WTC11 (cell line): ENCODE measurements at regions not wholly inside any gene's neighbourhood (a gene's known extent, or its start where the extent isn't known, plus 50 kb on each side); places are given as distances from the start of the nearest gene placed in this dataset.

Experiments used
- ATAC-seq: fragments of 200-7000 bp; cut with Tn5 transposase; 2 replicates; pipeline ENCODE4 v1.10.0; 2021; ENCODE audit warnings: mild to moderate bottlenecking, moderate library complexity
- CTCF ChIA-PET: fragments of 300-600 bp; sonication (Branson Sonifier 250); formaldehyde crosslinking; loops from one replicate; lab custom pipeline; 2021; ENCODE audit warnings: antibody characterized with exemption; lab: Charles Lee
- POLR2A ChIA-PET: fragments of 350-600 bp; sonication (Branson Sonifier 250); formaldehyde crosslinking; loops from one replicate; lab custom pipeline; 2021; ENCODE audit warnings: antibody characterized with exemption; lab: Charles Lee
- DNase-seq: peaks from one replicate; pipeline ENCODE4 v3.0.0; 2021; ENCODE audit warnings: low spot score
- H3K27ac Mint-ChIP-seq: 2 replicates; pipeline ENCODE4 v1.8.0; 2021; ENCODE audit warnings: mixed read lengths
- H3K27me3 Mint-ChIP-seq: 2 replicates; pipeline ENCODE4 v1.8.0; 2021; ENCODE audit warnings: low read depth, mild to moderate bottlenecking, moderate library complexity, mixed read lengths
- H3K36me3 Mint-ChIP-seq: 2 replicates; pipeline ENCODE4 v1.8.0; 2021; ENCODE audit warnings: mixed read lengths
- H3K4me1 Mint-ChIP-seq: 2 replicates; pipeline ENCODE4 v1.8.0; 2022; ENCODE audit warnings: mixed read lengths
- H3K4me3 Mint-ChIP-seq: 2 replicates; pipeline ENCODE4 v1.8.0; 2021; ENCODE audit warnings: mild to moderate bottlenecking, moderate library complexity, mixed read lengths
- H3K9me3 Mint-ChIP-seq: 2 replicates; pipeline ENCODE4 v1.8.0; 2021; ENCODE audit warnings: mixed read lengths
- ATF1 ChIP-seq: sonication (generic); formaldehyde crosslinking; IDR thresholded peaks from 2 replicates; pipeline ENCODE4 v1.8.1; 2023; ENCODE audit warnings: mild to moderate bottlenecking, moderate library complexity, missing genetic modification reagents
- CBFB ChIP-seq: sonication (generic); formaldehyde crosslinking; IDR thresholded peaks from 2 replicates; pipeline ENCODE4 v1.8.1; 2022; ENCODE audit warnings: mild to moderate bottlenecking, low read depth, missing genetic modification reagents
- ELF4 ChIP-seq: sonication (generic); formaldehyde crosslinking; IDR thresholded peaks from 2 replicates; pipeline ENCODE4 v1.8.1; 2022; ENCODE audit warnings: low read depth, mild to moderate bottlenecking, moderate library complexity, missing genetic modification reagents
- EMX1 ChIP-seq: fragments of 250-450 bp; sonication (Bioruptor Pico); IDR thresholded peaks from 2 replicates; pipeline ENCODE4 v1.8.0; 2021; ENCODE audit warnings: mild to moderate bottlenecking
- JAZF1 ChIP-seq: fragments of 250-450 bp; sonication (Bioruptor Pico); IDR thresholded peaks from 2 replicates; pipeline ENCODE4 v1.9.0; 2021; ENCODE audit warnings: moderate library complexity, mild to moderate bottlenecking, inconsistent platforms
- JUN ChIP-seq: sonication (generic); formaldehyde crosslinking; IDR thresholded peaks from 2 replicates; pipeline ENCODE4 v1.8.0; 2023; ENCODE audit warnings: mild to moderate bottlenecking, missing genetic modification reagents
- MXD4 ChIP-seq: fragments of 250-450 bp; sonication (Bioruptor Pico); IDR thresholded peaks from 2 replicates; pipeline ENCODE4 v1.8.0; 2021; ENCODE audit warnings: mild to moderate bottlenecking, moderate library complexity, borderline replicate concordance
- NR2C2 ChIP-seq: sonication (generic); formaldehyde crosslinking; IDR thresholded peaks from 2 replicates; pipeline ENCODE4 v1.8.0; 2022; ENCODE audit warnings: mild to moderate bottlenecking, missing genetic modification reagents
- STAT6 ChIP-seq: sonication (generic); formaldehyde crosslinking; conservative IDR thresholded peaks from 2 replicates; pipeline ENCODE4 v1.8.1; 2023; ENCODE audit warnings: mild to moderate bottlenecking, low read depth, missing genetic modification reagents, moderate library complexity
- USF1 ChIP-seq: sonication (generic); formaldehyde crosslinking; IDR thresholded peaks from 2 replicates; pipeline ENCODE4 v1.8.0; 2022; ENCODE audit warnings: mild to moderate bottlenecking, missing genetic modification reagents
- ZNF121 ChIP-seq: sonication (generic); formaldehyde crosslinking; IDR thresholded peaks from 2 replicates; pipeline ENCODE4 v1.8.0; 2023; ENCODE audit warnings: missing genetic modification reagents
- ZNF219 ChIP-seq: sonication (generic); formaldehyde crosslinking; IDR thresholded peaks from 2 replicates; pipeline ENCODE4 v1.8.0; 2023; ENCODE audit warnings: missing genetic modification reagents, mild to moderate bottlenecking, borderline replicate concordance
- ZNF317 ChIP-seq: sonication (generic); formaldehyde crosslinking; IDR thresholded peaks from 2 replicates; pipeline ENCODE4 v1.8.1; 2023; ENCODE audit warnings: low read depth, mild to moderate bottlenecking, moderate library complexity, missing genetic modification reagents, borderline replicate concordance
- TF ChIP-seq, protein P1 (sequence below): sonication (generic); formaldehyde crosslinking; IDR thresholded peaks from 2 replicates; pipeline ENCODE4 v1.8.1; 2023; ENCODE audit warnings: mild to moderate bottlenecking, moderate library complexity, missing genetic modification reagents
- TF ChIP-seq, protein P2 (sequence below): sonication (generic); formaldehyde crosslinking; IDR thresholded peaks from 2 replicates; pipeline ENCODE4 v1.8.1; 2023; ENCODE audit warnings: mild to moderate bottlenecking, missing genetic modification reagents, moderate library complexity
- TF ChIP-seq, protein P3 (sequence below): sonication (generic); formaldehyde crosslinking; IDR thresholded peaks from 2 replicates; pipeline ENCODE4 v1.8.0; 2022; ENCODE audit warnings: missing genetic modification reagents

DNA sequence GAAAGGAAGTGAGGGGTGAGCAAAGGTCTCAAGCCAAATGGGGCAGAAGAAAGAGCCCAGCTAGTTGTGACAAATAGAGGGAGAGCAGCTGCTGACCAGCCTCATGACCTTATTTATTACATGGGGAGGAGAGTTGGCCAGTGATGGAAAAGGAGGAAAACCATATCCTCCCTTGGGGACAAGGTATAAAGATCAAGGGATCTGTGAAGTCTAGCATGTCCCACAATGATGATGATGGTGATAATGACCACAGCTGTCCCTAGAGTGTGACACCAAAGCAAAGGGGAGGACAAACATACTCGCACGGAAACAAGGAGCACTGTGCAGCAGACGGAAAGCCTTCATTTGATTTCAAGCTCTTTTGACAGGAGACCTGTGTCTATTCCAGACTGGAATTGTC lies 190.4 kb upstream of the MCHR2 start (continued):
- TF ChIP-seq MXD4 (no peak), EMX1 (no peak), JAZF1 (CRISPR knock-in tag) (no peak)
- TF ChIP-seq, protein P1, sequence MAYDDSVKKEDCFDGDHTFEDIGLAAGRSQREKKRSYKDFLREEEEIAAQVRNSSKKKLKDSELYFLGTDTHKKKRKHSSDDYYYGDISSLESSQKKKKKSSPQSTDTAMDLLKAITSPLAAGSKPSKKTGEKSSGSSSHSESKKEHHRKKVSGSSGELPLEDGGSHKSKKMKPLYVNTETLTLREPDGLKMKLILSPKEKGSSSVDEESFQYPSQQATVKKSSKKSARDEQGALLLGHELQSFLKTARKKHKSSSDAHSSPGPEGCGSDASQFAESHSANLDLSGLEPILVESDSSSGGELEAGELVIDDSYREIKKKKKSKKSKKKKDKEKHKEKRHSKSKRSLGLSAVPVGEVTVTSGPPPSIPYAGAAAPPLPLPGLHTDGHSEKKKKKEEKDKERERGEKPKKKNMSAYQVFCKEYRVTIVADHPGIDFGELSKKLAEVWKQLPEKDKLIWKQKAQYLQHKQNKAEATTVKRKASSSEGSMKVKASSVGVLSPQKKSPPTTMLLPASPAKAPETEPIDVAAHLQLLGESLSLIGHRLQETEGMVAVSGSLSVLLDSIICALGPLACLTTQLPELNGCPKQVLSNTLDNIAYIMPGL (CRISPR knock-in tag) = no peak

- H3K4me3 Mint-ChIP-seq = no peak overlapping the region
- ChIA-PET POLR2A (no interaction called here), CTCF (no interaction called here)
- H3K4me1 Mint-ChIP-seq = peaks cover 6% of the 10 kb centered on the region
- no peaks in the 10 kb centered on the region for H3K9me3 Mint-ChIP-seq
- TF ChIP-seq STAT6 (no peak), NR2C2 (CRISPR knock-in tag) (no peak), JUN (CRISPR knock-in tag) (no peak), ZNF219 (CRISPR knock-in tag) (no peak)
- TF ChIP-seq, protein P2, sequence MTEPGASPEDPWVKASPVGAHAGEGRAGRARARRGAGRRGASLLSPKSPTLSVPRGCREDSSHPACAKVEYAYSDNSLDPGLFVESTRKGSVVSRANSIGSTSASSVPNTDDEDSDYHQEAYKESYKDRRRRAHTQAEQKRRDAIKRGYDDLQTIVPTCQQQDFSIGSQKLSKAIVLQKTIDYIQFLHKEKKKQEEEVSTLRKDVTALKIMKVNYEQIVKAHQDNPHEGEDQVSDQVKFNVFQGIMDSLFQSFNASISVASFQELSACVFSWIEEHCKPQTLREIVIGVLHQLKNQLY (CRISPR knock-in tag) = no peak
- no peaks in the 10 kb centered on the region for H3K36me3 Mint-ChIP-seq
- DNase-seq (no peak), ATAC-seq (no peak)
- no peaks in the 10 kb centered on the region for H3K27me3 Mint-ChIP-seq
- H3K27ac Mint-ChIP-seq = no peak overlapping the region
Measured at GRCh38 chr6:100182313-100182712, 188.3 kb upstream of the MCHR2 start.

- DNase-seq (no peak), ATAC-seq (no peak)
- H3K4me1 Mint-ChIP-seq = peaks cover 16% of the 10 kb centered on the region
- no peaks in the 10 kb centered on the region for H3K9me3 Mint-ChIP-seq
- no peaks in the 10 kb centered on the region for H3K36me3 Mint-ChIP-seq
- no peaks in the 10 kb centered on the region for H3K27me3 Mint-ChIP-seq
- ChIA-PET CTCF (no interaction called here), POLR2A (no interaction called here)
- TF ChIP-seq ELF4 (CRISPR knock-in tag) = no peak
- H3K27ac Mint-ChIP-seq = no peak overlapping the region
- no peak overlapping the region for H3K4me3 Mint-ChIP-seq
Measured at GRCh38 chr6:100181309-100181708, 187.3 kb upstream of the MCHR2 start.

- Mint-ChIP-seq H3K27ac (no peak overlapping the region), H3K9me3 (no peaks in the 10 kb centered on the region), H3K4me3 (no peak overlapping the region), H3K4me1 (peaks cover 23% of the 10 kb centered on the region), H3K27me3 (no peaks in the 10 kb centered on the region), H3K36me3 (no peaks in the 10 kb centered on the region)
- TF ChIP-seq ZNF121 (CRISPR knock-in tag) = no peak
- TF ChIP-seq STAT6 = no peak
- TF ChIP-seq CBFB (CRISPR knock-in tag) = no peak
- TF ChIP-seq USF1 (CRISPR knock-in tag) = no peak
- no peak for TF ChIP-seq ZNF317 (CRISPR knock-in tag)
- TF ChIP-seq ATF1 (CRISPR knock-in tag) = no peak
- TF ChIP-seq, protein P3, sequence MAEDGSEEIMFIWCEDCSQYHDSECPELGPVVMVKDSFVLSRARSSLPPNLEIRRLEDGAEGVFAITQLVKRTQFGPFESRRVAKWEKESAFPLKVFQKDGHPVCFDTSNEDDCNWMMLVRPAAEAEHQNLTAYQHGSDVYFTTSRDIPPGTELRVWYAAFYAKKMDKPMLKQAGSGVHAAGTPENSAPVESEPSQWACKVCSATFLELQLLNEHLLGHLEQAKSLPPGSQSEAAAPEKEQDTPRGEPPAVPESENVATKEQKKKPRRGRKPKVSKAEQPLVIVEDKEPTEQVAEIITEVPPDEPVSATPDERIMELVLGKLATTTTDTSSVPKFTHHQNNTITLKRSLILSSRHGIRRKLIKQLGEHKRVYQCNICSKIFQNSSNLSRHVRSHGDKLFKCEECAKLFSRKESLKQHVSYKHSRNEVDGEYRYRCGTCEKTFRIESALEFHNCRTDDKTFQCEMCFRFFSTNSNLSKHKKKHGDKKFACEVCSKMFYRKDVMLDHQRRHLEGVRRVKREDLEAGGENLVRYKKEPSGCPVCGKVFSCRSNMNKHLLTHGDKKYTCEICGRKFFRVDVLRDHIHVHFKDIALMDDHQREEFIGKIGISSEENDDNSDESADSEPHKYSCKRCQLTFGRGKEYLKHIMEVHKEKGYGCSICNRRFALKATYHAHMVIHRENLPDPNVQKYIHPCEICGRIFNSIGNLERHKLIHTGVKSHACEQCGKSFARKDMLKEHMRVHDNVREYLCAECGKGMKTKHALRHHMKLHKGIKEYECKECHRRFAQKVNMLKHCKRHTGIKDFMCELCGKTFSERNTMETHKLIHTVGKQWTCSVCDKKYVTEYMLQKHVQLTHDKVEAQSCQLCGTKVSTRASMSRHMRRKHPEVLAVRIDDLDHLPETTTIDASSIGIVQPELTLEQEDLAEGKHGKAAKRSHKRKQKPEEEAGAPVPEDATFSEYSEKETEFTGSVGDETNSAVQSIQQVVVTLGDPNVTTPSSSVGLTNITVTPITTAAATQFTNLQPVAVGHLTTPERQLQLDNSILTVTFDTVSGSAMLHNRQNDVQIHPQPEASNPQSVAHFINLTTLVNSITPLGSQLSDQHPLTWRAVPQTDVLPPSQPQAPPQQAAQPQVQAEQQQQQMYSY (CRISPR knock-in tag) = no peak
- DNase-seq (no peak), ATAC-seq (no peak)
- ChIA-PET CTCF (interaction anchor here (0.9 kb wide), 1 partner anchor 63 kb away, joined by 3 read pairs; no protein-coding TSS in a partner anchor), POLR2A (no interaction called here)
Measured at GRCh38 chr6:100179576-100179975, 185.6 kb upstream of the MCHR2 start.
